H1 (cell line): ENCODE measurements at regions not wholly inside any gene's neighbourhood (a gene's known extent, or its start where the extent isn't known, plus 50 kb on each side); places are given as distances from the start of the nearest gene placed in this dataset.

Experiments
- CTCF ChIA-PET: fragments of 300-600 bp; sonication (Branson Sonifier 250); formaldehyde crosslinking; loops from one replicate; lab custom pipeline; 2021; ENCODE audit not compliant: partially characterized antibody; lab: Charles Lee
- POLR2A ChIA-PET: fragments of 300-600 bp; sonication (Branson Sonifier 250); formaldehyde crosslinking; loops from one replicate; lab custom pipeline; 2021; ENCODE audit warnings: inconsistent platforms; ENCODE audit not compliant: partially characterized antibody; lab: Charles Lee
- DNase-seq, 2 experiments: peaks; one replicate each; pipeline versions ENCODE4 v3.0.0 to v3.0.0-alpha.2; 2010 to 2022; ENCODE audit warnings: low spot score in 2 of 2, low read depth in 1 of 2, mixed read lengths in 1 of 2
- FAIRE-seq: peaks from 2 replicates; lab custom pipeline; 2011; peaks lifted over from hg19 to GRCh38; lab: Jason Lieb, UNC
- H2AFZ ChIP-seq: 2 replicates; pipeline ENCODE4 v1.8.1; 2012; ENCODE audit warnings: low read length, inconsistent platforms
- H2AK5ac ChIP-seq: 2 replicates; pipeline ENCODE4 v1.6.1; 2013; ENCODE audit warnings: low read depth, low read length
- H2BK120ac ChIP-seq: replicated peaks from 2 replicates; pipeline ENCODE3; 2013; ENCODE audit warnings: low read depth, low read length, inconsistent platforms
- H2BK12ac ChIP-seq: 2 replicates; pipeline ENCODE4 v1.6.1; 2013; ENCODE audit warnings: low read depth, low read length
- H2BK15ac ChIP-seq: 2 replicates; pipeline ENCODE4 v1.6.1; 2013; ENCODE audit warnings: low read length
- H2BK20ac ChIP-seq: 2 replicates; pipeline ENCODE4 v1.6.1; 2013; ENCODE audit warnings: low read length
- H2BK5ac ChIP-seq: 2 replicates; pipeline ENCODE4 v1.6.1; 2013; ENCODE audit warnings: low read depth, low read length
- H3K14ac ChIP-seq: 2 replicates; pipeline ENCODE4 v1.6.1; 2013; ENCODE audit warnings: inconsistent platforms; ENCODE audit not compliant: insufficient read length
- H3K18ac ChIP-seq: 2 replicates; pipeline ENCODE4 v1.6.1; 2013; ENCODE audit warnings: low read length; ENCODE audit errors: extremely low read depth
- H3K23ac ChIP-seq: 2 replicates; pipeline ENCODE4 v1.6.1; 2013; ENCODE audit warnings: inconsistent platforms; ENCODE audit not compliant: insufficient read length
- H3K23me2 ChIP-seq: 2 replicates; pipeline ENCODE4 v1.6.1; 2013; ENCODE audit warnings: low read depth, low read length
- H3K27ac ChIP-seq: 2 replicates; pipeline ENCODE4 v1.6.1; 2011; ENCODE audit warnings: low read depth, low read length, inconsistent platforms
- H3K27me3 ChIP-seq, 4 experiments: replicated peaks in 1 of 4; 1 replicate in 1 of 4; 2 replicates in 3 of 4; pipeline versions ENCODE4 v1.6.1 to v1.8.1; 2011 to 2013; ENCODE audit warnings: low read length in 3 of 4, mild to moderate bottlenecking in 3 of 4, inconsistent platforms in 2 of 4, mixed read lengths in 2 of 4, moderate library complexity in 1 of 4; ENCODE audit not compliant: control insufficient read depth in 3 of 4, insufficient read depth in 3 of 4; ENCODE audit errors: extremely low read depth in 1 of 4
- H3K36me3 ChIP-seq, 4 experiments: 2 replicates each; pipeline versions ENCODE4 v1.6.1 to v1.8.1; 2011 to 2013; ENCODE audit warnings: mild to moderate bottlenecking in 4 of 4, low read length in 3 of 4, moderate library complexity in 2 of 4, control low read depth in 1 of 4, inconsistent platforms in 1 of 4; ENCODE audit not compliant: insufficient read depth in 4 of 4, control insufficient read depth in 2 of 4
- H3K4ac ChIP-seq: replicated peaks from 2 replicates; pipeline ENCODE3; 2013; ENCODE audit warnings: low read length, low read depth, mixed read lengths, inconsistent platforms; ENCODE audit not compliant: insufficient read length
- H3K4me1 ChIP-seq, 4 experiments: replicated peaks in 1 of 4; 1 replicate in 1 of 4; 2 replicates in 3 of 4; pipeline versions ENCODE4 v1.6.1 to v1.8.1; 2011 to 2013; ENCODE audit warnings: low read length in 3 of 4, inconsistent platforms in 2 of 4, mixed read lengths in 1 of 4; ENCODE audit not compliant: insufficient read depth in 4 of 4, control insufficient read depth in 3 of 4
- H3K4me2 ChIP-seq, 2 experiments: 2 replicates each; pipeline versions ENCODE4 v1.6.1 to v1.8.1; 2011 to 2013; ENCODE audit warnings: low read depth in 2 of 2, low read length in 2 of 2, control low read depth in 1 of 2, inconsistent platforms in 1 of 2, mild to moderate bottlenecking in 1 of 2; ENCODE audit not compliant: insufficient read depth in 1 of 2
- H3K4me3 ChIP-seq, 4 experiments: fragments of 200-600, 300-600 bp in 1 of 4; sonication (generic), shearing (Covaris generic), sonication (Bioruptor Twin) in 1 of 4; 2 replicates each; pipeline versions ENCODE4 v1.5.1 to v1.8.1; 2011 to 2016; ENCODE audit warnings: low read length in 4 of 4, low read depth in 3 of 4, control low read depth in 2 of 4, inconsistent platforms in 2 of 4, mild to moderate bottlenecking in 2 of 4, mixed read lengths in 1 of 4, moderate library complexity in 1 of 4; ENCODE audit not compliant: insufficient read depth in 2 of 4; ENCODE audit errors: extremely low read depth in 1 of 4
- H3K56ac ChIP-seq: replicated peaks from 2 replicates; pipeline ENCODE3; 2013; ENCODE audit warnings: low read depth, mild to moderate bottlenecking, mixed read lengths, low read length, inconsistent platforms; ENCODE audit not compliant: insufficient read length
- H3K79me1 ChIP-seq: 2 replicates; pipeline ENCODE4 v1.6.1; 2013; ENCODE audit warnings: low read depth, low read length, control low read depth
- H3K79me2 ChIP-seq, 2 experiments: 2 replicates each; pipeline versions ENCODE4 v1.6.1 to v1.8.1; 2012 to 2013; ENCODE audit warnings: low read length in 2 of 2, mild to moderate bottlenecking in 2 of 2, inconsistent platforms in 1 of 2; ENCODE audit not compliant: insufficient read depth in 2 of 2, control insufficient read depth in 1 of 2
- H3K9ac ChIP-seq, 4 experiments: replicated peaks in 1 of 4; 1 replicate in 1 of 4; 2 replicates in 3 of 4; pipeline versions ENCODE4 v1.6.1 to v1.8.1; 2011 to 2013; ENCODE audit warnings: low read depth in 3 of 4, low read length in 3 of 4, control low read depth in 2 of 4, mild to moderate bottlenecking in 2 of 4, moderate library complexity in 2 of 4, inconsistent platforms in 1 of 4; ENCODE audit errors: extremely low read depth in 1 of 4
- H3K9me3 ChIP-seq, 2 experiments: 2 replicates each; pipeline versions ENCODE4 v1.6.1 to v1.8.1; 2012 to 2013; ENCODE audit warnings: mild to moderate bottlenecking in 2 of 2, moderate library complexity in 2 of 2, control low read depth in 1 of 2, inconsistent platforms in 1 of 2, low read depth in 1 of 2, low read length in 1 of 2, mixed read lengths in 1 of 2; ENCODE audit not compliant: insufficient read depth in 2 of 2
- H4K20me1 ChIP-seq, 2 experiments: replicated peaks in 1 of 2; 2 replicates each; pipeline versions ENCODE3 to v1.8.1; 2011 to 2013; ENCODE audit warnings: inconsistent platforms in 2 of 2, low read length in 2 of 2, mild to moderate bottlenecking in 1 of 2; ENCODE audit not compliant: insufficient read depth in 2 of 2, control insufficient read depth in 1 of 2
- H4K5ac ChIP-seq: 2 replicates; pipeline ENCODE4 v1.6.1; 2013; ENCODE audit warnings: low read length, low read depth, mixed read lengths, inconsistent platforms; ENCODE audit not compliant: insufficient read length
- H4K8ac ChIP-seq: 2 replicates; pipeline ENCODE4 v1.8.0; 2013; ENCODE audit warnings: mild to moderate bottlenecking, moderate library complexity, low read length, inconsistent platforms; ENCODE audit not compliant: insufficient read depth; ENCODE audit errors: extremely low read depth
- H4K91ac ChIP-seq: replicated peaks from 2 replicates; pipeline ENCODE3; 2013; ENCODE audit warnings: low read length, mixed read lengths, inconsistent platforms; ENCODE audit not compliant: insufficient read length
- EZH2 ChIP-seq: fragments of 200-600 bp; sonication (generic); IDR thresholded peaks from 2 replicates; pipeline ENCODE4 v1.7.1; 2012; ENCODE audit warnings: low read depth, mild to moderate bottlenecking, moderate library complexity, low read length, inconsistent platforms; ENCODE audit not compliant: severe bottlenecking
- NANOG ChIP-seq: IDR thresholded peaks from 2 replicates; pipeline ENCODE4 v1.6.1; 2011; ENCODE audit warnings: low read length, low read depth, mild to moderate bottlenecking, inconsistent platforms; ENCODE audit not compliant: insufficient read depth, poor library complexity, severe bottlenecking
- RAD21 ChIP-seq, 2 experiments: IDR thresholded peaks in 1 of 2; conservative IDR thresholded peaks in 1 of 2; 2 replicates each; pipeline ENCODE4 v1.6.1; 2011; ENCODE audit warnings: low read depth in 2 of 2, low read length in 2 of 2, improper control_type of control experiment in 1 of 2, inconsistent platforms in 1 of 2, mild to moderate bottlenecking in 1 of 2, moderate library complexity in 1 of 2
- RFX5 ChIP-seq: IDR thresholded peaks from 2 replicates; pipeline ENCODE4 v1.6.1; 2011; ENCODE audit warnings: low read depth, low read length, improper control_type of control experiment, borderline replicate concordance
- SIN3A ChIP-seq, 2 experiments: IDR thresholded peaks in 1 of 2; conservative IDR thresholded peaks in 1 of 2; 2 replicates each; pipeline ENCODE4 v1.6.1; 2011 to 2012; ENCODE audit warnings: low read length in 2 of 2, improper control_type of control experiment in 1 of 2, low read depth in 1 of 2, mild to moderate bottlenecking in 1 of 2
- SP2 ChIP-seq: IDR thresholded peaks from 2 replicates; pipeline ENCODE4 v1.6.1; 2012; ENCODE audit warnings: mild to moderate bottlenecking, low read length, inconsistent platforms
- TAF1 ChIP-seq: IDR thresholded peaks from 2 replicates; pipeline ENCODE4 v1.6.1; 2011; ENCODE audit warnings: mild to moderate bottlenecking, low read depth, low read length
- YY1 ChIP-seq: IDR thresholded peaks from 2 replicates; pipeline ENCODE4 v1.6.1; 2011; ENCODE audit warnings: low read depth, mild to moderate bottlenecking, low read length
- WGBS, 2 experiments: shearing (Covaris generic) in 1 of 2; methylation state at CpG; one replicate each; pipeline versions ENCODE4 v1.1.6 to v1.1.7; 2013 to 2015; ENCODE audit warnings: low lambda C conversion rate in 2 of 2, mixed read lengths in 2 of 2, inconsistent platforms in 1 of 2, low coverage in 1 of 2, missing lambda C conversion rate in 1 of 2; ENCODE audit not compliant: insufficient replicate concordance in 2 of 2, insufficient coverage in 1 of 2, insufficient read length in 1 of 2; ENCODE audit errors: extremely low coverage in 1 of 2, missing lambda C conversion rate in 1 of 2; 5-methylcytosine and 5-hydroxymethylcytosine counted together

DNA sequence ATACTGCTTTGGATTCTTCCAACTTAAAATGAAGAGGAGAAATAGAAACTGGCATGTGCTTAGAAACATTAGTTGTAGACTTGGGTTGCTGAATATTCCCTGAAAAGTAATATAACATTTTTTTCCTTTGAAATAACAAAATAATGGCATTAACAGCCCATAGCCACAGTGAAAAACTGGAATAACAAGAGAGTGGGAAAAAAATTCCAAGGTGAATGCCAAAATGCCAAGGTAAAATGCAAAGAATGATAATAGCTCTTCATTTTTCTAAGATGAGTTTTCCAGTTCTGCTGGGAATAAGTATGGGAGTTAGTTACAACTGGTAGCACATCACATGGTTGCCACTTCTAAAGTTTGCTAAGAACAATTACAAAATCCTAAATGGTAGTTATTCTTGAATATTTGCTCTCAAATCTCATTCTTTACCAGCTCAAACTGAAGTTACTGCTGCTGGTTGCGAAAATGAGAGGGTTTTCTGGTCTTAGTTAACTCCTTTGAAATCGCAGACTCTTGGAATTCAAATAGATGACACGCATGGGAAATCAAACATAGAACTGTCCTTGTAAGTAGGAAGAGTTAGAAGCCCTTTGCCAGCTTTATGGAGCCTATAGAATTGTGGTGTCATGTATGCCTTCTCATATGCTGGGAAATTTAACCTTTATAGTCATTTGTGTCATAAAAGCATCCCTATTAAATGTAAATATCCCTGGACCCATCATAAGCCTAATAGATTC lies 165.0 kb upstream of the DCN start:
- Histone ChIP-seq H2BK20ac (no peak overlapping the region), H2BK120ac (no peak overlapping the region), H3K4me1 (no peaks in the 10 kb centered on the region), H3K23ac (no peak overlapping the region), H3K14ac (no peak overlapping the region), H3K27ac (no peak overlapping the region), H2AK5ac (no peak overlapping the region), H3K9ac (no peak overlapping the region), H2BK5ac (no peak overlapping the region), H3K4me3 (no peak overlapping the region), H4K5ac (no peak overlapping the region), H3K36me3 (no peaks in the 10 kb centered on the region), H3K4ac (no peak overlapping the region), H3K9me3 (0 out of 4 replicates have a peak, but pooled peaks cover 0 to 5% of the 10 kb centered on the region in 2 experiments), H3K79me2 (no peaks in the 10 kb centered on the region), H2AFZ (peak overlapping the region; percentile 47; the same call in 1 of the 2 replicates), H2BK15ac (no peak overlapping the region), H4K8ac (no peak overlapping the region), H4K20me1 (no peaks in the 10 kb centered on the region), H4K91ac (no peak overlapping the region), H3K27me3 (peaks cover 0 to 2% (median 0%) of the 10 kb centered on the region in 4 experiments; a peak in 1 of 7 replicates), H3K4me2 (no peak overlapping the region), H3K56ac (no peak overlapping the region), H3K18ac (no peak overlapping the region), H3K23me2 (no peaks in the 10 kb centered on the region), H3K79me1 (no peaks in the 10 kb centered on the region), H2BK12ac (no peak overlapping the region)
- 89% methylated on average over 3 of the region's 3 CpGs; no CpG with 5 or more reads in 1 of the 2 experiments for WGBS, 2 experiments
- FAIRE-seq (no peak), DNase-seq (no peak)
- POLR2A ChIA-PET, result no interaction called here
- TF ChIP-seq SP2 (no peak), RAD21 (IDR thresholded peaks at IDR 0.05 in 1 of 2, conservative IDR thresholded peaks at IDR 0.05 in 1 of 2; ENCODE audit: low read depth in 2 of 2, low read length in 2 of 2) (no peak), YY1 (no peak), SIN3A (conservative IDR thresholded peaks at IDR 0.05 in 1 of 2, IDR thresholded peaks at IDR 0.05 in 1 of 2; ENCODE audit: low read depth in 1 of 2, low read length in 2 of 2) (no peak), TAF1 (no peak), EZH2 (no peak), NANOG (no peak), RFX5 (no peak)
- CTCF ChIA-PET, result interaction anchor here (1.1 kb wide), 1 partner anchor 21 kb away, joined by 4 read pairs; no protein-coding TSS in a partner anchor
